Psoas muscle (tissue), 7 donors: ENCODE measurements at regions not wholly inside any gene's neighbourhood (a gene's known extent, or its start where the extent isn't known, plus 50 kb on each side); places are given as distances from the start of the nearest gene placed in this dataset.

Experiments used
- ATAC-seq, 4 donors: fragments of 200-7000 bp; cut with Tn5 transposase; one replicate each; pipeline ENCODE4 v1.9.1; 2020; ENCODE audit warnings: moderate library complexity in 3 of 4, mild to moderate bottlenecking in 2 of 4
- DNase-seq, 2 donors: peaks; one replicate each; pipeline ENCODE4 v3.0.0-alpha.2; 2020
- H3K27ac ChIP-seq: fragments of 200-600 bp; one replicate; pipeline ENCODE4 v1.8.0; 2022
- H3K27me3 ChIP-seq, 3 donors: fragments of 200-600 bp in 1 of 3; one replicate each; pipeline versions ENCODE4 v1.6.1 to v1.8.0; 2013 to 2022; ENCODE audit warnings: low read length in 2 of 3, mild to moderate bottlenecking in 2 of 3, moderate library complexity in 1 of 3; ENCODE audit not compliant: insufficient read depth in 3 of 3
- H3K36me3 ChIP-seq, 2 donors: fragments of 200-600 bp in 1 of 2; one replicate each; pipeline versions ENCODE4 v1.6.1 to v1.8.0; 2013 to 2022; ENCODE audit warnings: low read depth in 1 of 2, mild to moderate bottlenecking in 1 of 2, moderate library complexity in 1 of 2; ENCODE audit not compliant: insufficient read depth in 1 of 2
- H3K4me1 ChIP-seq: fragments of 200-600 bp; one replicate; pipeline ENCODE4 v1.8.0; 2022
- H3K4me3 ChIP-seq: fragments of 200-600 bp; one replicate; pipeline ENCODE4 v1.8.0; 2022; ENCODE audit warnings: mild to moderate bottlenecking
- H3K9me3 ChIP-seq: fragments of 200-600 bp; one replicate; pipeline ENCODE4 v1.8.0; 2022
- WGBS, 3 donors: extraction: QIAGEN DNeasy Blood & Tissue Kit; methylation state at CpG; one replicate each; pipeline versions ENCODE4 v1.1.6 to v1.1.7; 2013; 5-methylcytosine and 5-hydroxymethylcytosine counted together
- intact Hi-C, 2 donors: fragments of 100-400 bp; cut with DNase I; formaldehyde crosslinking; loops; one replicate each; pipeline versions ENCODE4 v1.11.0 to v1.14.2; 2022
- TF ChIP-seq, protein P1 (sequence below): fragments of 200-600 bp; IDR thresholded peaks from one replicate; pipeline ENCODE4 v1.8.0; 2022; ENCODE audit warnings: antibody characterized with exemption
- donor health status: healthy with polysubstance abuse.
- donor health status: DM: no; HTN: no; CAD: no; lungs with moderate emphysema.
- donor health status: Bipolar disorder and iron deficiency.
- donor health status: healthy.
- donor health status: DM: yes; HTN: yes; CAD: no.
- donor health status: DM: no; HTN: no; CAD: no.
- donor health status: DM: yes; HTN: yes; CAD: no.

DNA sequence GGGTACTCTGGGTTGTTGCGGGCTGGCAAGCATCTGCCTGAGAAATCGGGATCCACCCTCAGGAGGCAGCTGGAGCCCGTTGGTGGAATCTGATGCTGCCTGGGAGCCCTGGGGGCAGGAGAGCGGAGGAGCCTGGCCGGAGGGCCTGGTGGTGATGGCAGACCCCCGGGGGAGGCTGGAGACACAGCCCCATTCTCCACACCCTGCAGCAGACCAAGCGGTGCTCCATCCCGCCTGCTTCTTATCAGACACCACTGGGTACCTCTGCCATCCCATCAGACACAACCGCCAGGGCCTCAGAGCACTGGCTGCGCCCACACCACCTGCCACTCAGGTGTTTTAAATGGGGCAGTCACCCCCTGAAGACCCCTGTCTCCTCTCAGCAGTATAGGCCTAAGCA is 103.9 kb downstream of the RBFOX3 start:
- intact Hi-C loops: no loop called here
- WGBS, 3 donors: 75 to 84% (median 83%) methylated on average over 9 to 10 of the region's 10 CpGs

DNA sequence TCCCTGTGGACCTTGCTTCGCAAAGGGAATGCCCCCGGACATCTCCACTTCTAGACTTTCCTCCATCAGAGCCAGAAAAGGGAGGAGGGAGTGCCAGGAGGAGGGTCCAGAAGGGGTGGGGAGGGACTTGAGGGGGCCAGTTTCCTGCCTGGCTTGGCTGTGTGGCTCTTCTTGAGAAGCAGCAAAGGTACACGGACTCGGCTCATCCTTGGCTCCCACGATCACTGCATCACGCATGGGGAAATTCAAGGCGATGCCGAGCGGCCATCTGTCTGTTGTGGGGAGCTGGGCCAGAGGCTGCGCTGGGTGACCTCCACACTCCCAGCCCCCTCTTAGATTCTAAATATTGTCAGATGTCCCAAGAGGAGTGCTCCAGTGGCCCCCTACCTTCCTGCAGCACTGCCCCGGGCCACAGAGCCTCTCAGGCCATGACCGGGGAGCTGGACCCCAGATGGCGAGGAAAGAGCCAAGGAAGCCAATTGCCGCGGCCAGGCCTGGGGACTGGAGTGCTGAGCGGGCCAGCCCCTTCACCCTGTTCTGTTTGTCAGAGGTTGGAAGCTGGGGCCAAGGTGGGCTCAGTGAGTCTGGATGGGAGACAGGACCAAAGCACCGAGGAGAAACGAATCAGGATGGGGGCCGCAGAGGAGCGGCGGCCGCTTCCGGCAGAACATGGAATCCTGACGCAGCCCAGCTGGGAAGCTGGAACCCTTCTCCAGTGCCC is 104.5 kb downstream of the RBFOX3 start:
- no peak overlapping the region for H3K4me3 ChIP-seq
- ATAC-seq (no peak), DNase-seq (no peak)
- TF ChIP-seq, protein P1, sequence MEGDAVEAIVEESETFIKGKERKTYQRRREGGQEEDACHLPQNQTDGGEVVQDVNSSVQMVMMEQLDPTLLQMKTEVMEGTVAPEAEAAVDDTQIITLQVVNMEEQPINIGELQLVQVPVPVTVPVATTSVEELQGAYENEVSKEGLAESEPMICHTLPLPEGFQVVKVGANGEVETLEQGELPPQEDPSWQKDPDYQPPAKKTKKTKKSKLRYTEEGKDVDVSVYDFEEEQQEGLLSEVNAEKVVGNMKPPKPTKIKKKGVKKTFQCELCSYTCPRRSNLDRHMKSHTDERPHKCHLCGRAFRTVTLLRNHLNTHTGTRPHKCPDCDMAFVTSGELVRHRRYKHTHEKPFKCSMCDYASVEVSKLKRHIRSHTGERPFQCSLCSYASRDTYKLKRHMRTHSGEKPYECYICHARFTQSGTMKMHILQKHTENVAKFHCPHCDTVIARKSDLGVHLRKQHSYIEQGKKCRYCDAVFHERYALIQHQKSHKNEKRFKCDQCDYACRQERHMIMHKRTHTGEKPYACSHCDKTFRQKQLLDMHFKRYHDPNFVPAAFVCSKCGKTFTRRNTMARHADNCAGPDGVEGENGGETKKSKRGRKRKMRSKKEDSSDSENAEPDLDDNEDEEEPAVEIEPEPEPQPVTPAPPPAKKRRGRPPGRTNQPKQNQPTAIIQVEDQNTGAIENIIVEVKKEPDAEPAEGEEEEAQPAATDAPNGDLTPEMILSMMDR: no peak
- H3K36me3 ChIP-seq: no peaks in the 10 kb centered on the region
- no peaks in the 10 kb centered on the region for H3K9me3 ChIP-seq
- H3K27me3 ChIP-seq: peaks cover 0 to 68% (median 26%) of the 10 kb centered on the region in 3 donors
- intact Hi-C loops: no loop called here
- WGBS, 3 donors: 77 to 83% (median 82%) methylated on average over 24 of the region's 24 CpGs
- no peaks in the 10 kb centered on the region for H3K4me1 ChIP-seq
- H3K27ac ChIP-seq: no peak overlapping the region

More for the DNA sequence above, 103.9 kb downstream of the RBFOX3 start:
- DNase-seq (no peak), ATAC-seq (no peak)
- TF ChIP-seq, protein P1: no peak
- Histone ChIP-seq H3K9me3 (no peaks in the 10 kb centered on the region), H3K27ac (no peak overlapping the region), H3K36me3 (no peaks in the 10 kb centered on the region), H3K27me3 (peaks cover 0 to 63% (median 26%) of the 10 kb centered on the region in 3 donors), H3K4me3 (no peak overlapping the region), H3K4me1 (no peaks in the 10 kb centered on the region)

DNA sequence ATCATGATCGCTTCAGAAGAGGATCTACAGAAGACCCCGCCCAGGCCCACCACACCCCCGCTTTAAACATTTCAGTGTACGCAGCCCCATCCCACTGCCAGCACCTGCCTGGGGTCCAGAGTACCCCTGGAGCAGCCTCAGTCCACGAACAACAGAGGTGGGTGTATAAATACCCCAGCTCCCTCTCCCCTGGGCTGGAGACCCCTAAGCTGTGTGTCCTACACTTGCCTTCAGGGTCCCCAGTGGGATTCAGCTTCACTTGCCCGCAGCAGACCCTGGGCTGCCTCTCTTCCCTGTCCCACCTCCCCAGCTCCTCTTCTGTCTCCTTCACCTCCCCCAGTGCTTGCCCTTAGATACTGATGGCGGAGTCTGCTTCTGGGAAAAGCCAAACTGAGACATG is 105.7 kb downstream of the RBFOX3 start:
- no peak overlapping the region for H3K27ac ChIP-seq
- H3K27me3 ChIP-seq: peaks cover 0 to 77% (median 30%) of the 10 kb centered on the region in 3 donors

DNA sequence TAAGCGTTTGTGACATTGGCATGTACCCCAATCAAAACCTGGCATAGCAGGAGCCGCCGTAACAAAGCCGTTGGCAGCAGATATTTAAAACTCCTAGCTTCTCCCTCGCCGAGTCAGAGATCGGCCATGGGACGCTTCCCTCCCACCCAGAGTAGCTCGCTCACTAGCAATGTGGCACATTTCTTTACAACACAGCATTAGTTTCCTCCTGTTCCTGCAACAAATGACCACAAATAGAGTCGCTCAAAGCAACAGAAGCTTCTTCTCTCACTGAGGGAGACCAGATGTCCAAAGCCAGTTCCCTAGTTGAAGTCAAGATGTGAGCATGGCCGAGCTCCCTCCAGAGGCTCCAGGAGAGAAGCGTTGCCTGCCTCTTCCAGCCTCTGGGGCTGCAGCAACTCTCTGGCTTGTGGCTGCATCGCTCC is 106.7 kb downstream of the RBFOX3 start:
- no peak overlapping the region for H3K27ac ChIP-seq
- DNase-seq (no peak), ATAC-seq (no peak)
- H3K9me3 ChIP-seq: no peaks in the 10 kb centered on the region
- no peaks in the 10 kb centered on the region for H3K4me1 ChIP-seq
- intact Hi-C loops: no loop called here
- WGBS, 3 donors: 62 to 71% (median 65%) methylated on average over 13 of the region's 13 CpGs
- H3K27me3 ChIP-seq: peaks cover 0 to 68% (median 30%) of the 10 kb centered on the region in 3 donors
- no peak overlapping the region for H3K4me3 ChIP-seq
- H3K36me3 ChIP-seq: no peaks in the 10 kb centered on the region
- TF ChIP-seq, protein P1: no peak

More for the DNA sequence above, 105.7 kb downstream of the RBFOX3 start:
- TF ChIP-seq, protein P1: no peak
- ATAC-seq (no peak), DNase-seq (no peak)
- Histone ChIP-seq H3K4me3 (no peak overlapping the region), H3K9me3 (no peaks in the 10 kb centered on the region), H3K4me1 (no peaks in the 10 kb centered on the region), H3K36me3 (no peaks in the 10 kb centered on the region)
- intact Hi-C loops: no loop called here
- WGBS, 3 donors: 89 to 93% (median 91%) methylated on average over 7 of the region's 7 CpGs
